ENCODE measurements at regions not wholly inside any gene's neighbourhood (a gene's known extent, or its start where the extent isn't known, plus 50 kb on each side); places are given as distances from the start of the nearest gene placed in this dataset.
A peak's percentile ranks its signal among the peaks of the same experiment; 100 is the strongest.
"Not testable (repeated sequence)": the region's sequence is repeated elsewhere in the genome, so short reads cannot be mapped to it uniquely, and the experiment has no call there.

DNA sequence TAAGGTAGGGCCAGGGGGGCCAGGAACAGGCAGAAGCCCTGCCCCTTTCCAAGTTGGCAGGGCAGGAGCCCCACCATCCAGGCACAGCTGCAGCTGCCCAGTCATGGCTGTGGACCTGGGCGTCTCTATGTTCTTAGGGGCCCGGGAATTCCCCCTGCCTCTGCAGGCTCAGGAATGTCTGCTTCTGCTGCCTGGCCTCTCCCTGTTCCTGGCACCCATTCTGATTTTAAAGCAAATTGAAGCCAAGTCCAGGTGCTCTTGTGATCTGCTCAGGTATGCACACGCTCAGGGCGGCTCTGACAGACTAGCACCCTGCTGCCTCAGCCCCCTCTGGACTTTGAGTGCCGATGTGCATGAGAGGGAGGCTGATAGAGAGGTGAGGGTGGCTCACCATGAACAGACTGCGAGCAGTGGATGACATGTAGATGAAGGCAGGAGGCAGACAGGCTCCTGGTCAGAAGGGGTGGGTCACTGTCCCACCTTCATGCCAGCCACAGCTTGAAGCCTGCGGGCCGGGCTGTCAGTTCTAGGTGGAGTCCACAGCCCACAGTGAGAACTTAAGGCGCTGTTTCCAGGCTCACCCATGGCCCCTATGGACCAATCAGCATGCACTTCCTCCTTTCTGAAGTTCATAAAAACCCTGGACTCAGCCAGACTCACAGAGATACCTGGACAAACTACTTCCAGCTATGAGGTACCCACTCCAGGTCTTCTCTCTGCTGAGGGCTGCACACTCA is 747.8 kb upstream of the GBE1 start:
- DNase-seq (ENCODE audit: low spot score) = no peak

DNA sequence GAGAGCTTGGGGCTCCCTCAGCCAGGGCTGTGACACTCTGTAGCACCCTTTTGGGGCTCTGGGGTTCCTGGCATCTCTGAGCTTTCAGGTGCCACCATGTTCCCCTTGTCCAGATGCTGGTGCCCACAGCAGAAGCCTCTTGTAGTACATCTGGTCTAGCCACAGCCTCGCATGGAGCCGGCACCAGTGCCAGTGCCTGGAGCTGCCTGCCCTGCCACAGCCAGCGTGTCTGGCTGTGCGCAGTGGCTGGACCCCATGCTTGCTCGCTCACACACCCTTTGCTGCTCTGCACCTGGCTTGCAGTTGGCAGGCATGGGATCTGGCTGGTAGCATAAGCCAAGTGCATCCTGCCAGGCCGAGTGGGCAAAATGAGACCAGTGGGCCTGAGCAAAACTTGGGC is 744.8 kb upstream of the GBE1 start:
- DNase-seq (ENCODE audit: low spot score) = no peak

DNA sequence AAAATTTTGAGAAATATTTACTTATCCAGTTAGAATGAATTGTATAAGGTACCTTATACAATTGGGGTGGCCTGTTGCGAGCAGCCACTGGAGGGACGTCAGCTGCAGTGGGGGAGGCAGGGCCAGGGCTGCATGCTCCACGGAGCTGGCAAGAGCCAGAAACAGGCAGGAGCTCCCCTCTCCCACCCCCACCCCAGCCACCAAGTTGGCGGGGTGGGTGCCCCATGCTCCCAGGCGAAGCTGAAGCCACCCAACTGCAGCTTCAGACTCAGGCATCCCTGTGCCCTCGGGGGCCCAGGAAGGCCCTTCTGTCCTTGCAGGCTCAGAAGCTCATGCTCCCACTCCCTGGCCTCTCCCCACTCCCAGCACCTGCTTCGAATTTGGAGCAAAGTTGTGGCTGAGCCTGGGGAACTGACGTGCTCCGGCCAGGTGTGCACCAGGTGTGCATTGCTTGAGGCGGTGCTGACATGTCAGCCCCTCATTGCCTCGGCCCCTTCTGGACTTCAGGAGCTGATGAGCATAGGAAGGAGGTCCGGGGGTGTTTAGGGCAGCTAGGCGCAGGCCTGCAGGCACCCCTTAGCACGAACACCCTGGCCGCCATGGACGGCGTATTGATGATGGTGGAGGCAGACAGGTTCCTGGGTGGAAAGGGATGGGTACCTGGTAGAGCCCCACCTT is 743.8 kb upstream of the GBE1 start:
- DNase-seq (ENCODE audit: low spot score) = no peak

DNA sequence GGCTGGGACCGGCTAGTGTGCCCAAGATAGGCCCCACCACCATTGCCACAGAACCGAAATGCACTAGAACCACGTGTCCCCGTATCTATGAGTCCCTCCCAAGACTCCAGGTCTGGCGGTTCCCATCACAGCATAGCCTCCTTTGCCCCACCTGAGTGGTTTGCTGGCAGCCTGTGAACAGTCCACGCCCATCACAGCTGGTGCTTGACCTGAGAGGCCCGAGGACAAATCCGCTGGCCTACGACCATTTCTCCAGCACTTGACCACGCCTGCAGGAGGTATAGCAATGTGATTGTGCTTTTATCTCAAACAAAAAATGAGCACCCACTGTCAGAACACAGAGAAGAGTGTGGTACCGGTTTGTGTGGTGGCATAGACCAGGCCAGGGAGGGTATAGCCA is 736.7 kb upstream of the GBE1 start:
- DNase-seq (ENCODE audit: low spot score) = no peak

DNA sequence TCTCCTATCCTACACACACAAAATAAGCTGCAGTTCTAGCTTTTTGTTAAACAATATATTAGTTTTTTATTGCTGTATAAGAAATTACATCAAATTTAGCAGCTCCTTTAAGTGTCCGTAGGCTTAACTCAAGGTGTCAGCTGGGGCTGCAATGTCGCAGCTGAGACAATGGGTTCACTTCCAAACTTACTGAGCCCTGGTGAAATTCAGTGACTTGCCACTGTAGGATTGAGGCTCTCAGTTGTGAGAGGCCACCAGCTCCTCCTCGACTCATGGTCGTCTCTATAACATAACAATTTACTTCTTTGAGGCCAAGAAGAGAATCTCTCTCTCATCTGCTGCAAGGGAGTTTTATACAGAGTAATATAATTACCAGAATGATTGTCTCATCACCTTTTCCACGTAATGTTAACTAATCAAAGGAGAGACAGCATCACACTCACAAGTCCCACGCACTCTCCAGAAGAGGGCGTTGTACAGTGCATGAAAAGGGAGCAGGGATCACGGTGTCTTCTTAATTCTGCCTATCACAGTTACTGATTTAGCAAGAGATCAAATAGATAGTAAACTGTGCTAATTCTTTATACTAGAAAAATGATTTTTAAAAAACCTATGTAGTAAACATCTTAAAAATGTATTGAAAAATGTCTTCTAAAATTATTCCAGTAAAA is 735.6 kb upstream of the GBE1 start:
- peak; percentile 35 for DNase-seq (ENCODE audit: low spot score)

DNA sequence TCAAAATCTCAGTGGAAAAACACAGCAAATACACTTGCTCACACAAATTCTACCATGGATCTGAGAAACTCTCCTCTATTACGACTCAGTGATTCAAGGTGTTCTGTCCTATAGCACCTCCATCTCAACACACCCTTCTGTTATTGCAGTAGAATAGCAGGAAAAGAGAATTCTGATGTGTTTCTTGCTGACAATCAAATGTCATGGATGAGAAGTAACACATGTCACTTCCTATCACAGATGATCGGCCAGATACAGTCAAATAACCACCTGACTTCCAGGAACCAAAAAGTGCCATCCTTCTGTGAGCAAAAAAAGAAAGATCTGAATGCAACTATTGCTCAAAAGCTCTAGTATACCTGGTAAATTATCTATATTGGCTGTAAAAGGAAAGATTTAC is 734.2 kb upstream of the GBE1 start:
- no peak for DNase-seq (ENCODE audit: low spot score)

DNA sequence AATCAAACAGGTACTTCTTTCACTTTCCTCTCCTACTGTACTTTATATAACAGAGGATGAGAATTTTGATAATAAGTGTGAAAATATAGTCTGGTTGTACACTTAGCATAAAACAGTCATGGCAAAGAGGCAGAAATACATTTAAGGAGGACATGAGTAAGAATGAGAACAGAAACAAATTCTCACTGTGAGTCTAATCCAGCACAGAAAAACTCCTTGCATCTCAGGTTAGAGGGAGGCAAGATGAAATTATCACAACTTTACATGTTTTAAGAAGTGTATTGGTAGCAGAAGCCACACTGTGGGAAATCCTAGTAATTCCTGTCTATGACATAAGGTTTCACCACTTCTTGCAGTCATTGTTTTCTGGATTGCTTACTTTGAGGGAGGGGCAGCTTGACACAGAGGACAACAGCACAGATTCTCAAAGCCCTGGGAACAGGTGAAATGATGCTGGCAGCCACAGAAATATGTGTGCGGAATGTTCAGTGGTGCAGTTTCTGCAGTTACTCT is 733.6 kb upstream of the GBE1 start:
- DNase-seq (ENCODE audit: low spot score) = no peak

DNA sequence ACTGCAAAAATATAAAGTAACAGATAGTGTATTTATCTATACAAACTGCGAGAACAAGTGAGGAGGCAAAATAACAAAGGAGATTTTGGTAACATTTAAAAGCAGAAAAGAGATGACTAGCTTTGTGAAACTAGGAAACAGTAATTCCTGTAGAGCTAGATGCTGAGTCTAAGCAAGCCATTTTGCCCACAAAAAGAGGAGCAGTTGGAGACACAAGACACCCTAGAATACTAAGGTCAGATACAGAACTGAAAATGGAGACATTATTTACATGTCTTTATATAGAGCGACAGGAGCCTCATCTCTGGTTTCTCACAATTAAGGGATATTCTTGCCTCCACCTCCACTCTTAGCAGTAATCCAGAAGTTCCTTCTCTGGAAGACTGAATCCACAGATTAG is 732.4 kb upstream of the GBE1 start:
- no peak for DNase-seq (ENCODE audit: low spot score)

DNA sequence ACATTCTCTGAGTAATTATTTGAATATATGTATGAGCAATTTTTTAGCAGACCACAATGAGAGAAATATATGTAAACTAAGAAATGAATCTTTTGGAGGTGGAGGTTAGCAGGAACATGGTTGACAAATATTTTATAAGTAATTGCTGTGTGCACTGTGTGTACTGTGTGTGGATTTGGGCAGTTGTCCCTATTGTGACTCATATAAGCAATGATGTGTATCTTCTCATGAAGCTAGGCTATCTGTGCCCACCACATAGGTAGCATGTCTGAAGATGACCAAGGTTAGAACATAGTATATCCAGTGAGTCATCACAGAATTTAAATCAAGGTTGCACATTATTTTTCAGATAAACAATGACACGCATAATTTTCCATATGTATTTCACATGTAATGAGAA is 713.9 kb upstream of the GBE1 start:
- DNase-seq (ENCODE audit: low spot score) = no peak

DNA sequence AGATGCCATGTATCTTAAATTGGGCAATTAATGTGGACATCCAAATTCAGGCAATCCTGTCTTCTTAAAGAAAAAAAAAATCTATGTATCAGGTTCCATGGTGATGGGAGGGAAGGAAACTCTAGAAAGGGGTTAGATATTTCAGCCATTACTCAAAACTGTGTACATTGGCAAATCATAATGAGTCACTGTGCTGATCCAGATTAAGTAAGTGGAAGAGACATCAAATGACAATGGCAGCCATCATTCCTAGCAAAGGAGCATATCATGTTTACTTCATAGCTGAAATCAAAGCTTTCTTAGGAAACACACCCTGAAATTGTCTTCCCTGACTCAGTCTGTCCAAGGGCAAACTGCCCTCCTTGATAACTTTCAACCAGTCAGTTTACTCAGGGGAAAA is 713.3 kb upstream of the GBE1 start:
- no peak for DNase-seq (ENCODE audit: low spot score)

DNA sequence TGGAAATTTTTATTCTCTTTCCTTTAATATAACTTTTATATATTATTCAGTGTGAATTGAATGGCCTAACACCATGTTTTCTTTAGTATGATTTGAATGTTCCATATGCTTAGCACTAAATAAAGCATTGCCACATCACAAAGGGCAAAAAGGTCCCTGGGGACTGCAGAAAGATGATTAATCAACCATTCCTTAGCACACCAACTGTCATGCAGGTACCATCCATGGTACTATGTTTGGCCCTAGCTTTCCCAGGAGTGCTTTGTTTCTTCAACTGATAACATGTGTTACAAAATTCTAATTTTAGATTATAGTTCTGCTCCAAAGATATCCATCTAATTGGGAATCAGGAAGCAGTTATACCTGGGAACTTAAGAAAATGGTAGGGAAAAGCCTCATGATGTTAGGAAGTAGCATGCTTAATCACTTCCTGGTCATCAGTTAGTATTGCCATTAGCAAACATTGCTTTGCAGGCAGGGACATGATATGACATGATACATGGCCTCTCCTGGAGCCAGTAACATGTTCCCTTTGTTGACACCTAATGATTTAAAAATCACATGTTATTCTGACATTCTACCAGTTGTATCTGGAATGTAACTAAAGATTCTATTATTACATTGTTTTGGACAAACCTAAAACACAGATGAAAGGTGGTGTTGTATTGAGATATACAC is 712.6 kb upstream of the GBE1 start:
- DNase-seq (ENCODE audit: low spot score) = no peak

DNA sequence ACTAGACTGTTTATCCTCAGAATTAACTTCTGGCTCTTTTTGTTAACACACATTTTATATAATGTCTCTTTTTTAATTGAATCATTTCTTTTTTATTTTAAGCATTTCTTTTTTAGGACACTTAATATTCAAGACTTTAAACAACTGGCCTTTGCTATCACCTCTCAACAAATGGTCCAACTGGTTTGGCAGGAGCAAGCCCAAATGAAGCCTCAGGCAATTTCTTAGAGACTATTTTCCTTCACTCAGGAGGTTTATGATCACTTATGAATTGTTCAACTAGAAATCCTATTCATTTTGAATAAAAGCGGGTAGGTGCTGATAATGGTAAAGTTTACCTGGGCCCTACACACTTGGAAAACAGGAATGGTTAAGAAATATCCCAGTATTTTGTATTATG is 705.6 kb upstream of the GBE1 start:
- no peak for DNase-seq (ENCODE audit: low spot score)

DNA sequence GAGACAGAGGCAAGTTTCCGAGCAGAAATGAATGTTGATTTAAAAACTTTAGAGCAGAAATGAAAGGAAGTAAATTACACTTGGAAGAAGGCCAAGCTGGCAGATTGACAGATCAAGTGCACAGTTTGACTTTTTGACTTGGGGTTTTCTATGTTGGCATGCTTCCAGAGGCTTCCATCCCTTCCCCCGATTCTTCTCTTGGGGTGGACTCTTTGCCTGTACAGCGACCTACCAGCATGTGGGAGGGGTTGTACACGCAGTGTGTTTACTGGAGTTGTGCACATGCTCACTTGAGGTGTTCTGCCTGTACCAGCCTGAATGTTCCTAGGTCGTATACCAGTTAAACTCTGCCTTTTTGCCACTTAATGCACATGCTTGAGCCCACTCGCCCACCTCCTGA is 701.5 kb upstream of the GBE1 start:
- no peak for DNase-seq (ENCODE audit: low spot score)

DNA sequence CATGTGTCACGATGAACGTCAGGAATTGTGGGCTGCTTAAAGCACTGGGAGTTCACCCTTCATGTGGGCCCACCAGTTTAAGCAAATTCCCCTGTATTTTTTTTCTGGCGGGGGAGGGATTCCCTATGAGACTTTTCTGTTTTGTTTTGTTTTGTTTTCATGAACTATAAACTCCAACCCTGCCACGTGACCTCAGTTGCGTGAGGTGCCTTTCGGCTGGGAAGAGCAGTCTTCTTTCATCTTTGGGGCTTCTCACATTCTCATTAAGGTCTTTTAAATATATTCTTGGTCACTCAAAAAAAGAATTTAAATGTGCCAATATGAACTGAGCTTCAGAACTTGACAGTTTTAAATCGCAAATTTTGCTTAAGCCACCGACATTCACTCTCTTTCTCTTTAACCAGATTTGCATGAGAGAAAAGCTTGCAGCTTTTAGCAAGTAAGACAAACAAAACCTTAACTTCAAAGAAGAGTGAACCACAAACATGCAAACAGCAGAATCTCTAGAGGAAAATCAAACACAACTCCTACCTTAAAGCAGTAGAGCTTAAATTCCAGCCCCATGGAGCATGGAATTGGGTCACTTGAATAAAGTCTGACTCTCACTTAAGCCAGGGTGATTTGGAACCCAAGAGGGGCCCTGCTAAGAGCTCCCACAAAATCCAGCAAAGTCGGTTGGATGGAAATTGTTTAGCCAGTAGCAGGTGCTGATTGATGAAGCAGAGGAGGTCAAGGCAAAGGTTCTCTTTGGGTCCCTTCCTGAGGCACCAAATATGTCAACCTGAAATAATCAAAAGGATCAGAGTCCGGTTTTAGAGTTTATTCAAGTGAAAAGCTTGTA is 699.8 kb upstream of the GBE1 start:
- no peak for DNase-seq (ENCODE audit: low spot score)

DNA sequence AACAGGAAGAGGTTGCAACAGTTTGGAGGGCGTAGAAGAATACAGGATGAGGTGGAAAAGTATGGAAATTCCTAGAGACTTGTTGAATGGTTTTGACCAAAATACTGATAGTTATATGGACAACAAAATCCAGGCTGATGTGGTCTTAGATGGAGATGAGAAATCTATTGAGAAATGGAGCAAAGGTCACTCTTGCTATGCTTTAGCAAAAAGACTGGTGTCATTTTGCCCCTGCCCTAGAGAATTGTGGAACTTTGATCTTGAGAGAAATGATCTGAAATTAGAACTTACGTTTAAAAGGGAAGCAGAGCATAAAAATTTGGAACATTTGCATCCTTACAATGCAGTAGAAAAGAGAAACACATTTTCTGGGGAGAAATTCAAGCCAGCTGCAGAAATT is 686.9 kb upstream of the GBE1 start:
- DNase-seq (ENCODE audit: low spot score) = no peak

DNA sequence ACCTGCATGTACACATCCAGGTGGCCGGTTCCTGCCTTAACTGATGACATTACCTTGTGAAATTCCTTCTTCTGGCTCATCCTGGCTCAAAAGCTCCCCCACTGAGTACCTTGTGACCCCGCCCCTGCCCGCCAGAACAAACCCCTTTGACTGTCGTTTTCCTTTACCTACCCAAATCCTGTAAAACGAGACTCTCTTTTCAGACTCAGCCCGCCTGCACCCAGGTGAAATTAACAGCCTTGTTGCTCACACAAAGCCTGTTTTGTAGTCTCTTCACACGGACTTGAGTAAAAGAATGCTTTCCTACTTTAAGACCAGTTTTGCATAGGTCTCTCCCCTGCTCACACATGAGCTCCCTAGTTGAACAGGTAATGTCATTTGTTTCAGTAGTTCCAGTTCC is 667.4 kb upstream of the GBE1 start:
- not testable (repeated sequence) for DNase-seq (ENCODE audit: low spot score)

DNA sequence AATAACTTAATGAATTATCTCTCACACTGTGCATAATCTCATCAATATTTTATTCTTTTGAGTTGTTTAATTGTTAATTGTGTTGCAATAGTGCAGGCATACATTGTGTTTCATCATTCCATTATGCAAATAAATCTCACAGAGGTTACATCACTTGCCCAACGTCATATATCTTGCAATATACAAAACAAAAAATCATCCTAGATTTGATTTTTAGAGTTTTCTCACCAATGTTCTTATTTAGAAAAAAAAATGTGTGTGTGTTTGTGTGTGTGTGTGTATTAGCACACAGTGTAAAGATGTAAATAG is 662.5 kb upstream of the GBE1 start:
- DNase-seq (ENCODE audit: low spot score) = no peak

DNA sequence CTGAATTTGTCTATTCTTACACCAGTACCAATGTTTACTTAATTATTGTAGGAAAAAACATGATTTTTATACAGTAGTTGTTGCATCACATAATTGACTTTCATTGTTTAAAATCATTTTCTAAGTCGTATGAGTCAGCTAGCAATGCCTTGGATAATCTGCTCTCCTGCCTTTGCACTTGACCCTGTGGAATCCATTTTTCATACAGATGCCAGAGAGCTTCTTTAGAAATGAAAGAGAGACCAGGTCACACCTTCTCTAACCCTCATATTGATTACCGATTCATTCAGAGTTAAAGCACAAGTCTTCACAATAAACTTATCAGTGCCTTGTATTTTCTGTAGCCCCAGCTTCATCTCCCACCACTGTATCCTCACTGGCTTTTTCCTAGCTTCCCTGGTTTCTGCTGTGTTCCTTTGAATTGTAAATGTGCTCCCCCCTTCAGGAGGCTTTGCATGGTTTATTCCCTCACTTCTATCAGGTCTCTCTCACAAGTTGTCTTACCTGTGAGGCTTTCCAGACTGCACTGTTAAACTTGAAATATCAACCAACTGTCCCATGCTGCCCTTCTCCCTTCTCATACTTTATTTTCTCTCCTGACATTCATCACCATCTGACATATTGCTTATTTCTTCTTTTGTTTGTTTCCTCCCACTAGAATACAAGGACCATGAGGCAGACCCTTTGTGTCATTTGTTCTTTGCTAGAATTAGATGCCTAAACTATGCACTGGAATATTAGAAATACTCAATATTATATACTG is 662.0 kb upstream of the GBE1 start:
- DNase-seq (ENCODE audit: low spot score) = no peak

DNA sequence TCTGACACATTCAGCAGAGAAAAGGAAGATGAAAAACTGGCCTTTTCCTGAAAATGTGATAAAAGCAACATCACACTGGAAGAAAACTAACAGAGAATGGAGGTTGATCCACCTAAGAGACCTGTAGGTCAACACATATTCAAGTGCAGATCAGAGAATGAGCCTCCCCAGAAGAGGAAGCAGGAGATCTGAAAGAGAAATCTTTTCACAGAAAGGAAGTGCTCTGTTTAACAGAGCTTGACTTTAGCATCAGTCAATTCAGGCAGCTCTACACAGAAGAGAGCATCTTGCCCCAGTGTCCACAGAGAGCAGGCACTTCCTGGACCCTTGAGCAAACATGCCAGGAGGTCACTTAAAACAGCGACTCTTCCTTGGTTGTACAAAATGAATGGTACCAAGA is 655.4 kb upstream of the GBE1 start:
- DNase-seq (ENCODE audit: low spot score) = no peak

DNA sequence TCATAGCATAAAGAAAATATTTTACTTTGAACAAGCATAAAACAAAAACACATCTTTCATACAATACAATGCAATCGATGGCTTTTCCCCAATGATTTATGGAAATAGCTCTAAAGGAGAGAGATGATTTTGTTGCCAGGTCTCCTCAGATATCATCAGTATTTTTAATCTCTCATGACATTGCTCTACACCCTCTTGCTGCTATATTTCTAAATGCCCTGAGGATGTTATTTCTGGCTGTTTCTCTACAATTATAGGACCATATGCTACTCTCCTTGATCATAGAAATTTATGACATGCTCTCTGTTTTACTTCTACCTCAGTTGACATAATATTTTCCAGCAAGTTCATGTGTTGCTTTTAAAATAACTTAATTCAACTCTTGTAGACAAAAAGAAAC is 654.9 kb upstream of the GBE1 start:
- DNase-seq (ENCODE audit: low spot score) = no peak

DNA sequence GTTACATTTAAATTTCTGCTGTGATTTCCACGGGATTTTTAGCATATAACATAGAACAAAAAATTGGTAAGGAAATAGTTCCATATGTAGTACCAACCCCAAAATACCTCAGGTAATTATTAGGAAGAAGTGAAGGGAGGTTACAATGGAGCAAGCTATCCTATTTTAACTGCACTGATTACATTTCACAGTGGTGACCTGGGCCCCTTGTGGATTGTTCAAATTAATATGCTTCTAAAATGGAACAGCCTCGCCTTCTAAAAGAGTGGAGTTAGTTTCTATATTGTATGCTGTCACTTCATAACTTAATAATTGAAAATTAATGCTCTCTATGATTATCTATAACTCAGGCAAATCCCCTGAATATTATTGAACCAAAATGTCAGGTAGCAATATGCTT is 651.7 kb upstream of the GBE1 start:
- no peak for DNase-seq (ENCODE audit: low spot score)

Measured in HT-29 (cell line).